AG09309 (cell line): ENCODE measurements at regions not wholly inside any gene's neighbourhood (a gene's known extent, or its start where the extent isn't known, plus 50 kb on each side); places are given as distances from the start of the nearest gene placed in this dataset.

Experiments used
- DNase-seq: peaks from one replicate; pipeline ENCODE4 v3.0.0-alpha.2; 2010; ENCODE audit warnings: low read depth
- H3K4me3 ChIP-seq: 2 replicates; pipeline ENCODE4 v1.5.1; 2011; ENCODE audit warnings: mild to moderate bottlenecking, low read depth, low read length, moderate library complexity; ENCODE audit not compliant: control insufficient read depth
- CTCF ChIP-seq: IDR thresholded peaks from 2 replicates; pipeline ENCODE4 v1.5.1; 2011; ENCODE audit warnings: mild to moderate bottlenecking, low read depth, low read length, inconsistent platforms; ENCODE audit not compliant: insufficient read depth, control insufficient read depth; ENCODE audit errors: missing control alignments

DNA sequence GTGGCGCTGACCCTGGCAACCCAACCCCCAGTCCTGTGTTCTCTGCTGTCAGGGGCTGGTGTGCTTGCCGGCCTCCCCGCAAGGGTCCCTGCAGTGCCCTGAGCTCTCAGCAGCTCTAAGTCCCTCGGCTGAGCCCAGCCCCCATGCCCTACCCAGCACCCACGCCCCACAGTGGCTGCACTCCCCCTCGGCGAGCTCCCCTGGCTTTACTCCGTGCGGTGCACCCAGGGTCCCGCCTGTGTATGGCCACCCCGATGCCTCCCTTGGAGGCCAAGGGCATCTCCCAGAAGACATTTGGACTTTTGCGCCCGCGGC lies 72.5 kb upstream of the SHISAL1 start:
- no peak for DNase-seq
- no peak overlapping the region for H3K4me3 ChIP-seq
- TF ChIP-seq CTCF = no peak

DNA sequence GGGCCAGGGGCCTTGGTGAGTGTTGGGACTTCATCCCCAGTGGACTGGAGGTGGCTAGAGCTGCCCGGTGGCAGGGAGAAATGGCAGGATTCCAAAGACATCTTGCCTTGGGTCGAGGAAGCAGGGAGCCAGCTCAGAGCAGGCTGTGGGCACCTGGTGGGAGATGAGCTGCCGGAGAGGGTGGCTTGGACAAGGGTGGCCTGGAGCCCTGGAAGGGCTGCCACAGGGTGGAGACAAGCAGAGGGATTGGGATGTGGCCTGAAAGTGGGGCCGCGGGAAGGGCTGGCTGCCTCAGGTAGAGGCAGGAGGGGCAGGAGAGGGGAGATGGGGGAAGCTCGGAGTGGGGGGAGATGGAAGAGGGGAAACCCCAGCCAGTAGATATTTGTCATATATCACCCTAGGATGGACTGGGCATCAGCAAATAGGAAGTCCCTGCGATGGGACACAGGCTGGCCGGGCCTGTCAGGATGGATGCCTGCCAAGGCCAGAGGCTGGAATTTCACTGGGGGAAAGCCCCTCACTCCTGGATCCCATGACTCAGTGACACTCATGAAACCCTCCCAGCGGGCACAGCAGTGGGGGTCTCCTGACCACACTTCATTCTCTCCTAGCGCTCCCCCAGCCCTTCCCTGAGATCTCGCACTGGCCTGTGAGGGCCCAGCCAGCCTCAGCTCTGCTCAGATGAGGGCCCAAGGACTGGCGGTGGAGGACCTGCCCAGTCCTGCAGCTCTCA lies 72.0 kb upstream of the SHISAL1 start:
- no peak overlapping the region for H3K4me3 ChIP-seq
- TF ChIP-seq CTCF = no peak
- no peak for DNase-seq

GRCh38 chr22:44383652-44384562 lies 71.2 kb upstream of the SHISAL1 start:
- no peak overlapping the region for H3K4me3 ChIP-seq
- no peak for TF ChIP-seq CTCF
- DNase-seq = no peak

GRCh38 chr22:44383064-44383575 lies 70.4 kb upstream of the SHISAL1 start:
- no peak for TF ChIP-seq CTCF
- DNase-seq = no peak
- no peak overlapping the region for H3K4me3 ChIP-seq

GRCh38 chr22:44382116-44383038 lies 69.6 kb upstream of the SHISAL1 start:
- TF ChIP-seq CTCF = no peak
- DNase-seq = no peak
- H3K4me3 ChIP-seq = no peak overlapping the region

DNA sequence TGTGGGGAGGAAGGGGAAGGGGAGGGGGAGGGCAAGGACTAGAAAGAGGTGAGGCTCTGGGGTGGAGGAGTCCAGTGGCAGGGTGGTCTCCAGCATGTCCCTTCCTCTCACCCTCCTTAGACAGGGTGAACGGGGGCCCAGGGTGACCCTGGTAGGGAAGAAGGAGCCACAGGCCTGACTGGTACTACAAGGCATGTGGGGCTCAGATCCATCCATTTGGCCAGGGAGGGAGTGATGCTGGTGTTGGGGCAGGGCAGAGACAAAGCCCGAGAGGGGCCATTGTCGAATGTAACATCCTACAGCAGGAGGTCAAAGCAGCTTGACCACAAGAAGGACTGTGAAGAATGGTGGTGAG lies 69.0 kb upstream of the SHISAL1 start:
- no peak for DNase-seq
- no peak overlapping the region for H3K4me3 ChIP-seq
- TF ChIP-seq CTCF = no peak
